NB4 (cell line): ENCODE measurements at regions not wholly inside any gene's neighbourhood (a gene's known extent, or its start where the extent isn't known, plus 50 kb on each side); places are given as distances from the start of the nearest gene placed in this dataset.

Experiments used
- POLR2A ChIP-seq: IDR thresholded peaks from 2 replicates; pipeline ENCODE4 v1.6.1; 2011; ENCODE audit warnings: mild to moderate bottlenecking; ENCODE audit not compliant: insufficient read length; ENCODE audit errors: extremely low read depth
- TF ChIP-seq, protein P1 (sequence below): IDR thresholded peaks from one replicate; pipeline ENCODE4 v1.5.1; 2012; ENCODE audit warnings: low read depth, low read length

DNA sequence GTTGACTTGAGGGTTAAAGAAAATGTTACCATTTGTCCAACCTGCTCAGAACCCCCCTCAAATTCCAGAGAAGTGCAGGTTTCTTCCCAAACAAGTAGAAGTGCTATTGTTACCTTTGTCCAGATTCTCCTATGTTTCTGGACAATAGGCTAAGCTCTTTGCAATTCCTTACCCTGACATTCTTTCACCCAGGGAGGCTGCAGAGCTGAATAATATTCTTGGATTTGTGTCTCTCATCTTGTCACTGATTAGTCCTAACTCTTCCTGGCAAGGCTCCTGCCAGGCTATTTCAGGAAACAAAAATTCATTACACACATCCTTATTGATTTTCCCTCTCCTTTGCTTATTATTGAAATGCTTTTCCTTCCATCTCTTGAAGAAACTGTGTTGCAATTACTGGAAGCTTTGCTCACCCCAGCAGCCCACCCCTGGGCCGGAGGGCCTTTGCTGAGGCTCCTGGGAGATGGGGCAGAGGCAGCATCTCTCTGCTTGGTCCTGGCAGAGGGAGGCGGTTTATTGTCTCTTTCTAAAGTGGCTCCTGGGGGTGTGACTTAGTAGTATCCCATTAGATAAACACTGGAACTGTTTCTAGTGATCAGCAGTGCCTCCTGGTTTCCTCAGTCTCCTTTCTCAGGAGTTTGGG, 207.5 kb upstream of the PELI2 start:
- TF ChIP-seq, protein P1, sequence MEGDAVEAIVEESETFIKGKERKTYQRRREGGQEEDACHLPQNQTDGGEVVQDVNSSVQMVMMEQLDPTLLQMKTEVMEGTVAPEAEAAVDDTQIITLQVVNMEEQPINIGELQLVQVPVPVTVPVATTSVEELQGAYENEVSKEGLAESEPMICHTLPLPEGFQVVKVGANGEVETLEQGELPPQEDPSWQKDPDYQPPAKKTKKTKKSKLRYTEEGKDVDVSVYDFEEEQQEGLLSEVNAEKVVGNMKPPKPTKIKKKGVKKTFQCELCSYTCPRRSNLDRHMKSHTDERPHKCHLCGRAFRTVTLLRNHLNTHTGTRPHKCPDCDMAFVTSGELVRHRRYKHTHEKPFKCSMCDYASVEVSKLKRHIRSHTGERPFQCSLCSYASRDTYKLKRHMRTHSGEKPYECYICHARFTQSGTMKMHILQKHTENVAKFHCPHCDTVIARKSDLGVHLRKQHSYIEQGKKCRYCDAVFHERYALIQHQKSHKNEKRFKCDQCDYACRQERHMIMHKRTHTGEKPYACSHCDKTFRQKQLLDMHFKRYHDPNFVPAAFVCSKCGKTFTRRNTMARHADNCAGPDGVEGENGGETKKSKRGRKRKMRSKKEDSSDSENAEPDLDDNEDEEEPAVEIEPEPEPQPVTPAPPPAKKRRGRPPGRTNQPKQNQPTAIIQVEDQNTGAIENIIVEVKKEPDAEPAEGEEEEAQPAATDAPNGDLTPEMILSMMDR = no peak
- TF ChIP-seq POLR2A = no peak
